ENCODE measurements at regions not wholly inside any gene's neighbourhood (a gene's known extent, or its start where the extent isn't known, plus 50 kb on each side); places are given as distances from the start of the nearest gene placed in this dataset.

DNA sequence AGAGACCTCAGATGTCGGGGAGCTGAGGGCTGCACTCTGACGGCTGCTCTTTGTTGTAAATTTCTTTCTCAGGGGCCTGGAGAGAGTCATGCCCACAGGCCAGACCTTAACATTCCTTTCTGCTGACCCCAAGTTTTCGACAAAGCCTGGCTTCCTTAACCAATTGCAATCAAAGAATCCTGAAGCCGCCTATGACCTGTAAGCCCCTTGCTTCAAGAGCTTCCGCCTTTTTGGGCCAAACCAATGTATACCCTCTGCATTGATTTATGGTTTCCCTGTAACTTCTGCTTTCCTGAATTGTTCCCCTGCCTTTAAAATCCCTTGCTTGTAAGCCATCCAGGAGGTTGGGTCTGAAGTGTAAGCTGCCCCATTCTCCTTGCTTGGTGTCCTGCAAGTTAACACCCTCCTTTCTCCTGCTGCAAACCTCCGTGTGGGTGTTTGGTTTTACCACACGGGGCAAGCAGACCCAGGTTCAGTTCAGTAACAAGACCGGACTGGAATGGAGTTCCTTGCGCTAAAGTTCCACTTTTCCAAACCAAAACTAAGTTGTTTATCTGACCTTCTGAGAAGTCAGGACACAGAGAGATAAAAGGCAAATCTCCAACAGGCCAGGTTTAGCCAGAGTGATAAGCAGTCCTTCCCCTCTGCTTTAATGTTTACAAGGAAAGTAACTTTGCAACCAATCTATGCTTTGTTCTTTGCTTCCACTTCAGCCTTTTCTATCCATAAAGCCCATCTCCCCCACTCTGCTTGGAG is 141.6 kb downstream of the KCNJ12 start:
- TF ChIP-seq, protein P1, sequence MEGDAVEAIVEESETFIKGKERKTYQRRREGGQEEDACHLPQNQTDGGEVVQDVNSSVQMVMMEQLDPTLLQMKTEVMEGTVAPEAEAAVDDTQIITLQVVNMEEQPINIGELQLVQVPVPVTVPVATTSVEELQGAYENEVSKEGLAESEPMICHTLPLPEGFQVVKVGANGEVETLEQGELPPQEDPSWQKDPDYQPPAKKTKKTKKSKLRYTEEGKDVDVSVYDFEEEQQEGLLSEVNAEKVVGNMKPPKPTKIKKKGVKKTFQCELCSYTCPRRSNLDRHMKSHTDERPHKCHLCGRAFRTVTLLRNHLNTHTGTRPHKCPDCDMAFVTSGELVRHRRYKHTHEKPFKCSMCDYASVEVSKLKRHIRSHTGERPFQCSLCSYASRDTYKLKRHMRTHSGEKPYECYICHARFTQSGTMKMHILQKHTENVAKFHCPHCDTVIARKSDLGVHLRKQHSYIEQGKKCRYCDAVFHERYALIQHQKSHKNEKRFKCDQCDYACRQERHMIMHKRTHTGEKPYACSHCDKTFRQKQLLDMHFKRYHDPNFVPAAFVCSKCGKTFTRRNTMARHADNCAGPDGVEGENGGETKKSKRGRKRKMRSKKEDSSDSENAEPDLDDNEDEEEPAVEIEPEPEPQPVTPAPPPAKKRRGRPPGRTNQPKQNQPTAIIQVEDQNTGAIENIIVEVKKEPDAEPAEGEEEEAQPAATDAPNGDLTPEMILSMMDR (conservative IDR thresholded peaks at IDR 0.05 in 1 of 2, IDR thresholded peaks at IDR 0.05 in 1 of 2; ENCODE audit: extremely low read depth in 1 of 2, insufficient read depth in 1 of 2, low read depth in 1 of 2, low read length in 2 of 2), result no peak
- TF ChIP-seq EZH2 (IDR thresholded peaks at IDR 0.05; ENCODE audit: borderline replicate concordance, low read length), result no peak

Measured in mammary epithelial cell (primary cell).